HepG2 (cell line): ENCODE measurements at regions not wholly inside any gene's neighbourhood (a gene's known extent, or its start where the extent isn't known, plus 50 kb on each side); places are given as distances from the start of the nearest gene placed in this dataset.

ENCODE experiments used
- CTCF ChIP-seq: sonication (generic); formaldehyde crosslinking; IDR thresholded peaks from 2 replicates; pipeline ENCODE4 v1.5.0; 2020; ENCODE audit warnings: mild to moderate bottlenecking, missing genetic modification reagents, moderate library complexity
- FIP1L1 ChIP-seq: fragments of 200-400 bp; formaldehyde crosslinking; IDR thresholded peaks from 2 replicates; pipeline ENCODE4 v1.6.1; 2018; ENCODE audit warnings: low read depth, mild to moderate bottlenecking, low read length, moderate library complexity, borderline replicate concordance; ENCODE audit not compliant: insufficient read depth
- RNF2 ChIP-seq: fragments of 450-650 bp; conservative IDR thresholded peaks from 2 replicates; pipeline ENCODE4 v1.6.1; 2016; ENCODE audit warnings: low read depth
- TAF1 ChIP-seq: sonication (generic); formaldehyde crosslinking; IDR thresholded peaks from 2 replicates; pipeline ENCODE4 v1.4.0; 2020; ENCODE audit warnings: missing genetic modification reagents
- ZBTB40 ChIP-seq, 2 experiments: fragments of 450-650 bp in 1 of 2; sonication (generic) in 1 of 2; formaldehyde crosslinking in 1 of 2; IDR thresholded peaks; 2 replicates each; pipeline versions ENCODE4 v1.6.1 to v1.8.0; 2016 to 2022; ENCODE audit warnings: antibody characterized with exemption in 1 of 2, mild to moderate bottlenecking in 1 of 2, missing genetic modification reagents in 1 of 2
- ZNF510 ChIP-seq: sonication (generic); formaldehyde crosslinking; IDR thresholded peaks from 2 replicates; pipeline ENCODE4 v1.4.0; 2020; ENCODE audit warnings: low read depth, mild to moderate bottlenecking, missing genetic modification reagents
- ZNF607 ChIP-seq: sonication (generic); formaldehyde crosslinking; IDR thresholded peaks from 2 replicates; pipeline ENCODE4 v1.5.1; 2020; ENCODE audit warnings: missing genetic modification reagents, mild to moderate bottlenecking, borderline replicate concordance
- TF ChIP-seq, protein P1 (sequence below): sonication (generic); formaldehyde crosslinking; IDR thresholded peaks from 2 replicates; pipeline ENCODE4 v1.8.1; 2023; ENCODE audit warnings: mild to moderate bottlenecking, missing genetic modification reagents, borderline replicate concordance

DNA sequence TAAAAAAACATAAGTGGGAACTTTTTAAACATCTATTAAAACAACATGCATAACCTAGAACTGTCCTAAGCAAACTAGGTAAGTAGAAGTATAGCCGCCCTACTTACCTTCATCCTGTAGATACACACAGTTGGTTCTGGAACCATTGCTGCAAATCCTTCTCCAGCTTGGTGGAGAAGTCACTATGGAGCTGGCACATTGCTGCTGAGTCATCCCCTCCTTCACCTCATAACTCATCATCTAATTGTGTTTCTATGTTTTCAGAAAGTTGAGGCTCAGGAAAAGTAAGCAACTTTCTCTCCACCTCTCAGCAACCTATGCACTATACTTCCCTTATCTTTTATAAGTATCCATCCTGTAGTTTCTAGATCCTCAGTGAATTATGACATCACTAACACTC, 269.8 kb upstream of the MMADHC start:
- TF ChIP-seq FIP1L1, result no peak
- TF ChIP-seq ZBTB40 (IDR thresholded peaks at IDR 0.05), result no peak
- TF ChIP-seq ZBTB40 (CRISPR knock-in tag; IDR thresholded peaks at IDR 0.05), result no peak
- TF ChIP-seq ZNF607 (CRISPR knock-in tag), result no peak
- no peak for TF ChIP-seq TAF1 (CRISPR knock-in tag)
- no peak for TF ChIP-seq CTCF
- TF ChIP-seq, protein P1, sequence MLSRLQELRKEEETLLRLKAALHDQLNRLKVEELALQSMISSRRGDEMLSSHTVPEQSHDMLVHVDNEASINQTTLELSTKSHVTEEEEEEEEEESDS (CRISPR knock-in tag), result no peak
- TF ChIP-seq RNF2, result no peak
- TF ChIP-seq ZNF510 (CRISPR knock-in tag), result no peak
